Erythroblast (primary cell): ENCODE measurements at regions not wholly inside any gene's neighbourhood (a gene's known extent, or its start where the extent isn't known, plus 50 kb on each side); places are given as distances from the start of the nearest gene placed in this dataset.

ENCODE experiments used
- GATA1 ChIP-seq: IDR thresholded peaks from 2 replicates; pipeline ENCODE4 v1.6.1; 2011; ENCODE audit warnings: low read depth, mild to moderate bottlenecking, control low read depth, low read length, moderate library complexity
- POLR2A ChIP-seq: IDR thresholded peaks from 2 replicates; pipeline ENCODE4 v1.6.1; 2011; ENCODE audit warnings: mild to moderate bottlenecking, low read length

DNA sequence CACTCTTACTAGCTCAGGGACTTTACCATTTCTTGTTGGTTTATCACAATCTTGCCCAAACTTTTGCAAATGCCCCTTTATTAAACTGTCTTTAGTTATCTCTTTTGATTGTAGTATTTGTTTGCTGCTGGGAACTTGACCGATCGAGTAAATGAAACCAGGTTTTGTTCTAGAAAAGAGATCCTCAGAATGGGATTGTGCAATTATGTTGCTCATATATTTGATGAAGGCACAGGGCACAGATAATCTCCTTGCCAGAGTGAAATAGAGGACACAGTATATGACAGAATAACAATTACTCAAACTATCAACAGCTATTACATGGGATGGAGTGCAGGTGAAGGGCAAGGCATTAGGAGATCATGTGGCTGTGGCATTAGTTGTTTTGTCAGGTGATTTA is 216.6 kb upstream of the RASGRP1 start:
- TF ChIP-seq POLR2A = no peak
- TF ChIP-seq GATA1 = no peak
